Thyroid gland (tissue), 4 donors: ENCODE measurements at regions not wholly inside any gene's neighbourhood (a gene's known extent, or its start where the extent isn't known, plus 50 kb on each side); places are given as distances from the start of the nearest gene placed in this dataset.

Experiments used
- CTCF ChIP-seq, 6 experiments: fragments of 200-600 bp in 3 of 6; fragments of 450-650 bp in 3 of 6; sonication (generic) in 3 of 6; IDR thresholded peaks; one replicate each; pipeline ENCODE4 v1.5.1; 2016 to 2019; ENCODE audit warnings: antibody characterized with exemption in 6 of 6, mild to moderate bottlenecking in 2 of 6, inconsistent platforms in 1 of 6, moderate library complexity in 1 of 6
- POLR2A ChIP-seq, 2 donors: fragments of 450-650 bp; IDR thresholded peaks; one replicate each; pipeline ENCODE4 v1.6.1; 2017; ENCODE audit warnings: antibody characterized with exemption in 2 of 2, mild to moderate bottlenecking in 2 of 2, moderate library complexity in 1 of 2

GRCh38 chr22:47382164-47382890 lies 619.9 kb downstream of the TBC1D22A start:
- TF ChIP-seq POLR2A (IDR thresholded peaks at IDR 0.05): no peak
- TF ChIP-seq CTCF (IDR thresholded peaks at IDR 0.05): no peak
